HUES64 (cell line): ENCODE measurements at regions not wholly inside any gene's neighbourhood (a gene's known extent, or its start where the extent isn't known, plus 50 kb on each side); places are given as distances from the start of the nearest gene placed in this dataset.
"Not testable (repeated sequence)": the region's sequence is repeated elsewhere in the genome, so short reads cannot be mapped to it uniquely, and the experiment has no call there.

Experiments used
- H3K27ac ChIP-seq: 2 replicates; pipeline ENCODE4 v1.7.0; 2013; ENCODE audit warnings: low read depth, low read length, inconsistent platforms
- H3K27me3 ChIP-seq: 2 replicates; pipeline ENCODE4 v1.6.1; 2013; ENCODE audit warnings: mild to moderate bottlenecking, low read length; ENCODE audit not compliant: insufficient read depth
- H3K36me3 ChIP-seq: 2 replicates; pipeline ENCODE4 v1.6.1; 2013; ENCODE audit warnings: mild to moderate bottlenecking, low read length; ENCODE audit not compliant: insufficient read depth
- H3K4me1 ChIP-seq: 2 replicates; pipeline ENCODE4 v1.6.1; 2013; ENCODE audit warnings: mild to moderate bottlenecking, low read length, moderate library complexity; ENCODE audit not compliant: insufficient read depth
- H3K4me3 ChIP-seq: 2 replicates; pipeline ENCODE4 v1.5.1; 2013; ENCODE audit warnings: mild to moderate bottlenecking, low read length, moderate library complexity
- H3K9ac ChIP-seq: 2 replicates; pipeline ENCODE4 v1.6.1; 2013; ENCODE audit warnings: mild to moderate bottlenecking, low read depth, low read length
- H3K9me3 ChIP-seq: 2 replicates; pipeline ENCODE4 v1.6.1; 2013; ENCODE audit warnings: low read depth, low read length; ENCODE audit not compliant: insufficient read depth
- WGBS: fragments of 150-250, 120-280 bp; methylation state at CpG from one replicate; pipeline ENCODE4 v1.1.7; 2013; ENCODE audit warnings: missing lambda C conversion rate; 5-methylcytosine and 5-hydroxymethylcytosine counted together

DNA sequence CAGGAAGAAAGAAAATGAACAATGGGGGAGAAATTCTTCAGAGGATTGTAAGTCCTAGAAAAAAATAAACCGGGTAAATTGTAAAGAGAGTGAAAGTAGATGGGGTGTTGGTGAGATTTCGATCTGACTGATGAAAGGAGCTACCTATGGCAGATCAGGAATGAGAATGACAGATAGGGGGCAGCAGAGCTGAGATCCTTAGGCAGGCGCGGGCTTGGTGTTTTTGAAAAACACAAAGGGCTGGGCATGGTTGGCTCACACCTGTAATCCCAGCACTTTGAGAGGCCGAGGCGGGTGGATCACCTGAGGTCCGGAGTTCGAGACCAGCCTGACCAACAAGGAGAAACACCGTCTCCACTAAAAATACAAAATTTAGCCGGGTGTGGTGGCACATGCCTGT lies 1468.6 kb upstream of the SLC10A2 start:
- H3K27me3 ChIP-seq, result no peaks in the 10 kb centered on the region
- no peak overlapping the region for H3K9ac ChIP-seq
- no peaks in the 10 kb centered on the region for H3K9me3 ChIP-seq
- no peaks in the 10 kb centered on the region for H3K36me3 ChIP-seq
- H3K4me1 ChIP-seq, result peaks cover 30% of the 10 kb centered on the region
- WGBS, result 91% methylated on average over 10 of the region's 10 CpGs
- H3K4me3 ChIP-seq, result no peak overlapping the region
- no peak overlapping the region for H3K27ac ChIP-seq

- Histone ChIP-seq H3K27me3 (no peaks in the 10 kb centered on the region), H3K36me3 (no peaks in the 10 kb centered on the region), H3K4me3 (no peak overlapping the region), H3K27ac (no peak overlapping the region), H3K9ac (no peak overlapping the region), H3K4me1 (peaks cover 33% of the 10 kb centered on the region), H3K9me3 (no peaks in the 10 kb centered on the region)
Measured at GRCh38 chr13:104532132-104532531, 1465.9 kb upstream of the SLC10A2 start.

- H3K27me3 ChIP-seq, result no peaks in the 10 kb centered on the region
- H3K9ac ChIP-seq, result no peak overlapping the region
- H3K9me3 ChIP-seq, result no peaks in the 10 kb centered on the region
- no peak overlapping the region for H3K4me3 ChIP-seq
- H3K4me1 ChIP-seq, result peaks cover 33% of the 10 kb centered on the region
- H3K27ac ChIP-seq, result peak overlapping the region; percentile 46
- no peaks in the 10 kb centered on the region for H3K36me3 ChIP-seq
Measured at GRCh38 chr13:104530741-104531140, 1464.5 kb upstream of the SLC10A2 start.

DNA sequence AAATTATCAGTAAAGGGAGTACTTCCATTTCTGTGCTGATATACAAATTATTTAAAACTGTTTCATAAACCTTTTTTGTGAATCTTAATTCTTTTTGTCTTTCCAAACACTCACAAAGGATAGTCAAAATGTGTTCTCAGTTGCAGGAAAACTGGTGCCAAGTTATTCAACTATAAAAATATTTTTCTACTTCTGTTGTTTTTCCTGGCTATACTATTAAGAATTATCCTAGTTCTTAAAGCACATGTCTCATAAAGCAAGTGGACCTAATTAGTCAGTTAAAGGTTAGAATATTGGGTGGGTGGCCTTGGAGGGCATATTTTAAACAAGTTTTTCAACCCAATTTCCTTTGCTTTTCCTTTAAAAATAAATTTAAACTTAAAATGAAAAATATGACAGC lies 1460.3 kb upstream of the SLC10A2 start:
- Histone ChIP-seq H3K9ac (no peak overlapping the region), H3K27ac (no peak overlapping the region), H3K36me3 (no peaks in the 10 kb centered on the region), H3K9me3 (no peaks in the 10 kb centered on the region), H3K27me3 (no peaks in the 10 kb centered on the region), H3K4me1 (peaks cover 30% of the 10 kb centered on the region), H3K4me3 (no peak overlapping the region)

- Histone ChIP-seq H3K36me3 (no peaks in the 10 kb centered on the region), H3K9me3 (no peaks in the 10 kb centered on the region), H3K27ac (no peak overlapping the region), H3K4me3 (no peak overlapping the region), H3K4me1 (peaks cover 19% of the 10 kb centered on the region), H3K9ac (no peak overlapping the region), H3K27me3 (no peaks in the 10 kb centered on the region)
- 96% methylated on average over 5 of the region's 5 CpGs for WGBS
Measured at GRCh38 chr13:104525467-104525866, 1459.2 kb upstream of the SLC10A2 start.

- 88% methylated on average over 25 of the region's 25 CpGs for WGBS
Measured at GRCh38 chr13:104522235-104523072, 1456.2 kb upstream of the SLC10A2 start.

GRCh38 chr13:104510422-104510821 lies 1444.2 kb upstream of the SLC10A2 start:
- Histone ChIP-seq H3K9me3 (no peaks in the 10 kb centered on the region), H3K36me3 (no peaks in the 10 kb centered on the region), H3K4me3 (no peak overlapping the region), H3K9ac (no peak overlapping the region), H3K4me1 (no peaks in the 10 kb centered on the region), H3K27ac (no peak overlapping the region), H3K27me3 (no peaks in the 10 kb centered on the region)
- 95% methylated on average over 2 of the region's 2 CpGs for WGBS

More at GRCh38 chr13:104522235-104523072, 1456.2 kb upstream of the SLC10A2 start:
- H3K27ac ChIP-seq, result no peak overlapping the region
- no peaks in the 10 kb centered on the region for H3K4me1 ChIP-seq
- no peaks in the 10 kb centered on the region for H3K36me3 ChIP-seq
- H3K9me3 ChIP-seq, result no peaks in the 10 kb centered on the region
- no peak overlapping the region for H3K9ac ChIP-seq
- no peaks in the 10 kb centered on the region for H3K27me3 ChIP-seq
- no peak overlapping the region for H3K4me3 ChIP-seq

DNA sequence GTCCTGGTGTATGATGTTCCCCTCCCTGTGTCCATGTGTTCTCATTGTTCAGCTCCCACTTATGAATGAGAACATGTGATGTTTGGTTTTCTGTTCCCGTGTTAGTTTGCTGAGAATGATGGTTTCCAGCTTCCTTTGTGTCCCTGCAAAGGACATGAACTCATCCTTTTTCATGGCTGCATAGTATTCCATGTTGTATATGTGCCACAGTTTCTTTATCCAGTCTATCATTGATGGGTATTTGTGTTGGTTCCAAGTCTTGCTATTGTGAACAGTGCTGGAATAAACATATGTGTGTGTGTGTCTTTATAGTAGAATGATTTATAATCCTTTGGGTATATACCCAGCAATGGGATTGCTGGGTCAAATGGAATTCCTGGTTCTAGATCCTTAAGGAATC lies 1427.3 kb upstream of the SLC10A2 start:
- not testable (repeated sequence) for H3K9me3 ChIP-seq, H3K36me3 ChIP-seq, H3K27me3 ChIP-seq, H3K4me1 ChIP-seq, H3K27ac ChIP-seq, H3K9ac ChIP-seq, H3K4me3 ChIP-seq
- 93% methylated on average over 1 of the region's 1 CpG for WGBS

DNA sequence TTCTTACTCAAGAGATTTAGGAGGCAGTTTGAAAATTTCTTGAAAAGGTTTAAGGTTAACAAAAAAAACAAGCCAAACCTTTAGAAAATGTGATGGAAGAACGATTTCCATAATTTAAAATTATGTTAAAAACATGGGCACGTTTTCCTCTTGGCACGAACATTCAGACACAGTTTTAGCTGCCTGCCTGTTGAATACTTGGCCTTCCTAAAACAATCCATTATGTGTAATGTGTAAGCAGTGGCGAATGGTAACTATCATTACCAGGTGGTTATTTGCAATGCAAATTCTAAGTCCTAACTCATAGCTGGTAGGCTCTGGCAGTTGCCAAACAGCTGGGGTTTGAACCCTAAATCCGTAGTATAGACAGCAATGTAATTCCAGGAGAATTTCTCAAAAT lies 1425.7 kb upstream of the SLC10A2 start:
- Histone ChIP-seq H3K9me3 (no peaks in the 10 kb centered on the region), H3K4me3 (no peak overlapping the region), H3K9ac (no peak overlapping the region), H3K36me3 (no peaks in the 10 kb centered on the region), H3K27ac (no peak overlapping the region), H3K4me1 (no peaks in the 10 kb centered on the region), H3K27me3 (no peaks in the 10 kb centered on the region)
- 95% methylated on average over 5 of the region's 5 CpGs for WGBS

DNA sequence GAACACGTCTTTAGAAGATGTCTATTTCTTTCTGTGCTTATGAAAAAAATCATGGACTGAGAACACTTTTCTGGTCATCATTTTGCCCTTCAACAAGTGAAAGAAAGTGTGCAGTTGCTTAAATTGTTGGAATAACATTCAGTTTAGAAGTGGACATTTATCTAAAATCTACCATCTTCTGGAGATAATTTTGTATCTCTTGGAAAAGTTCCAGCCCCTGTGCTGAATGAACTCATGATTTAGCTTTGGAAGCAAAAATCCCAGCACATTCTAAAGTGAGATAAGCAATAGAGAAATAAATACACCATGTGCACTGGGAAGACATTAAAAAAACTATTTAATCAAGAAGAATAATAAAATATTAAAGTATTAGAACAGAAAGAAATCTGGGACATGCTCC lies 1420.8 kb upstream of the SLC10A2 start:
- Histone ChIP-seq H3K4me3 (no peak overlapping the region), H3K9me3 (no peaks in the 10 kb centered on the region), H3K27me3 (no peaks in the 10 kb centered on the region), H3K36me3 (no peaks in the 10 kb centered on the region), H3K4me1 (no peaks in the 10 kb centered on the region), H3K9ac (no peak overlapping the region), H3K27ac (no peak overlapping the region)
- WGBS, result 100% methylated on average over 1 of the region's 1 CpG

GRCh38 chr13:104485571-104485970 lies 1419.4 kb upstream of the SLC10A2 start:
- H3K9ac ChIP-seq, result no peak overlapping the region
- H3K4me1 ChIP-seq, result no peaks in the 10 kb centered on the region
- no peaks in the 10 kb centered on the region for H3K36me3 ChIP-seq
- no peaks in the 10 kb centered on the region for H3K9me3 ChIP-seq
- H3K27ac ChIP-seq, result no peak overlapping the region
- no peaks in the 10 kb centered on the region for H3K27me3 ChIP-seq
- WGBS, result 53% methylated on average over 1 of the region's 1 CpG
- no peak overlapping the region for H3K4me3 ChIP-seq

- no peak overlapping the region for H3K9ac ChIP-seq
- 97% methylated on average over 10 of the region's 10 CpGs for WGBS
- H3K27ac ChIP-seq, result no peak overlapping the region
- H3K36me3 ChIP-seq, result no peaks in the 10 kb centered on the region
- H3K4me3 ChIP-seq, result no peak overlapping the region
- no peaks in the 10 kb centered on the region for H3K4me1 ChIP-seq
- no peaks in the 10 kb centered on the region for H3K27me3 ChIP-seq
- no peaks in the 10 kb centered on the region for H3K9me3 ChIP-seq
Measured at GRCh38 chr13:104483631-104484030, 1417.4 kb upstream of the SLC10A2 start.
